GM23338 (cell line): ENCODE measurements at regions not wholly inside any gene's neighbourhood (a gene's known extent, or its start where the extent isn't known, plus 50 kb on each side); places are given as distances from the start of the nearest gene placed in this dataset.
"Not testable (repeated sequence)": the region's sequence is repeated elsewhere in the genome, so short reads cannot be mapped to it uniquely, and the experiment has no call there.

Experiments used
- ATAC-seq: fragments of 200-7000 bp; cut with Tn5 transposase; 3 replicates; pipeline ENCODE4 v1.9.1; 2020
- DNase-seq: peaks from one replicate; pipeline ENCODE4 v3.0.0-alpha.2; 2015; ENCODE audit warnings: low spot score
- H2AFZ ChIP-seq: fragments of 200-600 bp; sonication (generic); 2 replicates; pipeline ENCODE4 v1.8.0; 2016; ENCODE audit warnings: antibody characterized with exemption, mild to moderate bottlenecking, moderate library complexity
- H3F3A ChIP-seq: fragments of 200-600 bp; sonication (generic); replicated peaks from 2 replicates; pipeline ENCODE4 v1.8.0; 2017; ENCODE audit warnings: antibody characterized with exemption, mixed run types, low read depth
- H3K27ac ChIP-seq: fragments of 200-600 bp; sonication (generic); 2 replicates; pipeline ENCODE4 v1.6.1; 2016; ENCODE audit warnings: low read depth
- H3K27me3 ChIP-seq: fragments of 200-600 bp; sonication (generic); 2 replicates; pipeline ENCODE4 v1.8.0; 2016; ENCODE audit warnings: mild to moderate bottlenecking, mixed run types, moderate library complexity; ENCODE audit not compliant: insufficient read depth
- H3K36me3 ChIP-seq: fragments of 200-600 bp; sonication (generic); 2 replicates; pipeline ENCODE4 v1.8.0; 2016; ENCODE audit warnings: mild to moderate bottlenecking; ENCODE audit not compliant: insufficient read depth
- H3K4me1 ChIP-seq: fragments of 200-600 bp; sonication (generic); 2 replicates; pipeline ENCODE4 v1.8.0; 2016; ENCODE audit warnings: mild to moderate bottlenecking, moderate library complexity; ENCODE audit not compliant: insufficient read depth
- H3K4me2 ChIP-seq: fragments of 200-600 bp; sonication (generic); 2 replicates; pipeline ENCODE4 v1.7.1; 2017; ENCODE audit warnings: mixed run types
- H3K4me3 ChIP-seq: fragments of 200-600 bp; sonication (generic); 2 replicates; pipeline ENCODE4 v1.6.1; 2016; ENCODE audit warnings: mixed run types
- H3K79me2 ChIP-seq: fragments of 200-600 bp; sonication (generic); replicated peaks from 2 replicates; pipeline ENCODE4 v1.8.0; 2017; ENCODE audit warnings: mild to moderate bottlenecking; ENCODE audit not compliant: insufficient read depth
- H3K9me2 ChIP-seq: fragments of 200-600 bp; sonication (generic); 2 replicates; pipeline ENCODE4 v1.8.0; 2017; ENCODE audit not compliant: insufficient read depth
- H4K20me1 ChIP-seq: fragments of 200-600 bp; sonication (generic); replicated peaks from 2 replicates; pipeline ENCODE4 v1.8.0; 2017; ENCODE audit warnings: mild to moderate bottlenecking; ENCODE audit not compliant: insufficient read depth
- H3K27ac Mint-ChIP-seq: 2 replicates; pipeline ENCODE4 v1.8.0; 2020; ENCODE audit warnings: inconsistent platforms, mild to moderate bottlenecking, moderate library complexity, mixed read lengths
- H3K27me3 Mint-ChIP-seq: 3 replicates; pipeline ENCODE4 v1.8.0; 2022; ENCODE audit warnings: low read depth, mild to moderate bottlenecking, moderate library complexity, mixed read lengths, inconsistent platforms; ENCODE audit not compliant: insufficient read depth, poor library complexity
- H3K36me3 Mint-ChIP-seq: 3 replicates; pipeline ENCODE4 v1.8.0; 2021; ENCODE audit warnings: low read depth, mild to moderate bottlenecking, inconsistent platforms, moderate library complexity, mixed read lengths
- H3K4me1 Mint-ChIP-seq: 3 replicates; pipeline ENCODE4 v1.8.0; 2020; ENCODE audit warnings: mild to moderate bottlenecking, inconsistent platforms, mixed read lengths
- H3K4me3 Mint-ChIP-seq: 3 replicates; pipeline ENCODE4 v1.8.0; 2021; ENCODE audit warnings: moderate library complexity, mild to moderate bottlenecking, inconsistent platforms, mixed read lengths
- H3K9me3 Mint-ChIP-seq: 3 replicates; pipeline ENCODE4 v1.8.0; 2020; ENCODE audit warnings: moderate library complexity, mild to moderate bottlenecking, inconsistent platforms, mixed read lengths
- CREB1 ChIP-seq: fragments of 250-450 bp; sonication (Bioruptor Pico); IDR thresholded peaks from 2 replicates; pipeline ENCODE4 v1.5.0; 2020; ENCODE audit warnings: low read depth, mild to moderate bottlenecking, moderate library complexity
- JUNB ChIP-seq: IDR thresholded peaks from one replicate; pipeline ENCODE4 v1.6.1; 2016; ENCODE audit warnings: antibody characterized with exemption; ENCODE audit not compliant: unreplicated experiment
- NANOG ChIP-seq: IDR thresholded peaks from 2 replicates; pipeline ENCODE4 v1.6.1; 2016; ENCODE audit warnings: antibody characterized with exemption, borderline replicate concordance
- REST ChIP-seq: IDR thresholded peaks from one replicate; pipeline ENCODE4 v1.6.1; 2018; ENCODE audit warnings: antibody characterized with exemption; ENCODE audit not compliant: unreplicated experiment
- STAT1 ChIP-seq: IDR thresholded peaks from one replicate; pipeline ENCODE4 v1.6.1; 2016; ENCODE audit warnings: antibody characterized with exemption; ENCODE audit not compliant: unreplicated experiment
- ZNF114 ChIP-seq: fragments of 250-450 bp; sonication (Bioruptor Pico); IDR thresholded peaks from 2 replicates; pipeline ENCODE4 v1.5.0; 2020; ENCODE audit warnings: mild to moderate bottlenecking, moderate library complexity

- no peak for ATAC-seq
- DNase-seq = no peak
These were observed 360.3 kb upstream of the TPM1 start for GRCh38 chr15:62681939-62682896.

GRCh38 chr15:62683192-62683591, 359.4 kb upstream of the TPM1 start:
- not testable (repeated sequence) for H3K36me3 Mint-ChIP-seq, ATAC-seq, H3K4me2 ChIP-seq, DNase-seq, H3K27ac Mint-ChIP-seq, H3K9me2 ChIP-seq, H3K4me1 ChIP-seq, H3F3A ChIP-seq, H3K9me3 Mint-ChIP-seq, H3K4me3 ChIP-seq, H4K20me1 ChIP-seq, H3K27me3 Mint-ChIP-seq, H3K27ac ChIP-seq, H3K27me3 ChIP-seq, H3K36me3 ChIP-seq, H3K4me1 Mint-ChIP-seq, H3K4me3 Mint-ChIP-seq, H2AFZ ChIP-seq, H3K79me2 ChIP-seq

More at GRCh38 chr15:62681939-62682896, 360.3 kb upstream of the TPM1 start:
- Histone ChIP-seq H2AFZ (no peak overlapping the region), H3K27me3 (no peaks in the 10 kb centered on the region), H3K4me3 (no peak overlapping the region), H3K4me2 (no peak overlapping the region), H3K27ac (no peak overlapping the region), H4K20me1 (no peaks in the 10 kb centered on the region), H3K79me2 (no peaks in the 10 kb centered on the region), H3F3A (no peaks in the 10 kb centered on the region), H3K4me1 (no peaks in the 10 kb centered on the region), H3K9me2 (no peaks in the 10 kb centered on the region), H3K36me3 (no peaks in the 10 kb centered on the region)
- Mint-ChIP-seq H3K27ac (no peak overlapping the region), H3K4me1 (no peaks in the 10 kb centered on the region), H3K27me3 (peaks cover 2% of the 10 kb centered on the region), H3K36me3 (peaks cover 8% of the 10 kb centered on the region; the same call in 1 of the 3 replicates), H3K9me3 (no peaks in the 10 kb centered on the region; the same call in 2 of the 3 replicates), H3K4me3 (no peak overlapping the region)
- TF ChIP-seq NANOG (no peak), REST (no peak), STAT1 (no peak), CREB1 (CRISPR knock-in tag) (no peak), ZNF114 (CRISPR knock-in tag) (no peak), JUNB (no peak)
